Keratinocyte (primary cell): ENCODE measurements at regions not wholly inside any gene's neighbourhood (a gene's known extent, or its start where the extent isn't known, plus 50 kb on each side); places are given as distances from the start of the nearest gene placed in this dataset.

Source experiments
- DNase-seq: peaks from one replicate; pipeline ENCODE4 v3.0.0-alpha.2; 2011; ENCODE audit warnings: low read depth, missing footprints, low spot score
- FAIRE-seq: peaks from 2 replicates; lab custom pipeline; 2011; peaks lifted over from hg19 to GRCh38; lab: Jason Lieb, UNC
- H2AFZ ChIP-seq: 2 replicates; pipeline ENCODE4 v1.6.0; 2012; ENCODE audit warnings: low read length, control low read depth, inconsistent platforms; ENCODE audit not compliant: control insufficient read depth
- H3K27ac ChIP-seq: 2 replicates; pipeline ENCODE4 v1.5.1; 2011; ENCODE audit warnings: low read length; ENCODE audit not compliant: control insufficient read depth, insufficient read depth
- H3K27me3 ChIP-seq: 3 replicates; pipeline ENCODE4 v1.6.0; 2011; ENCODE audit warnings: low read length; ENCODE audit not compliant: control insufficient read depth, insufficient read depth; ENCODE audit errors: extremely low read depth
- H3K36me3 ChIP-seq, 2 experiments: 2 replicates in 1 of 2; 3 replicates in 1 of 2; pipeline ENCODE4 v1.5.1; 2011; ENCODE audit warnings: low read length in 2 of 2, mild to moderate bottlenecking in 1 of 2; ENCODE audit not compliant: control insufficient read depth in 2 of 2, insufficient read depth in 2 of 2; ENCODE audit errors: extremely low read depth in 1 of 2
- H3K4me1 ChIP-seq: 3 replicates; pipeline ENCODE4 v1.5.1; 2011; ENCODE audit warnings: low read length; ENCODE audit not compliant: control insufficient read depth, insufficient read depth; ENCODE audit errors: extremely low read depth
- H3K4me2 ChIP-seq: 3 replicates; pipeline ENCODE4 v1.6.0; 2011; ENCODE audit warnings: low read depth, low read length; ENCODE audit not compliant: control insufficient read depth, insufficient read depth; ENCODE audit errors: extremely low read depth
- H3K4me3 ChIP-seq, 3 experiments: fragments of 200-600 bp in 1 of 3; sonication (generic) in 1 of 3; 2 replicates in 2 of 3; 3 replicates in 1 of 3; pipeline ENCODE4 v1.5.1; 2011 to 2016; ENCODE audit warnings: low read length in 3 of 3, mild to moderate bottlenecking in 3 of 3, control low read depth in 2 of 3, inconsistent platforms in 1 of 3, low read depth in 1 of 3, mixed read lengths in 1 of 3, mixed run types in 1 of 3, moderate library complexity in 1 of 3; ENCODE audit not compliant: control insufficient read depth in 2 of 3, insufficient read depth in 2 of 3; ENCODE audit errors: extremely low read depth in 1 of 3
- H3K79me2 ChIP-seq: 2 replicates; pipeline ENCODE4 v1.6.0; 2012; ENCODE audit warnings: low read length; ENCODE audit not compliant: control insufficient read depth, insufficient read depth
- H3K9ac ChIP-seq: 3 replicates; pipeline ENCODE4 v1.6.0; 2011; ENCODE audit warnings: low read length; ENCODE audit not compliant: control insufficient read depth, insufficient read depth; ENCODE audit errors: extremely low read depth
- H3K9me1 ChIP-seq: 3 replicates; pipeline ENCODE4 v1.6.0; 2011; ENCODE audit warnings: low read length; ENCODE audit not compliant: control insufficient read depth, insufficient read depth; ENCODE audit errors: extremely low read depth
- H3K9me3 ChIP-seq: 2 replicates; pipeline ENCODE4 v1.5.1; 2012; ENCODE audit warnings: low read depth, low read length; ENCODE audit not compliant: control insufficient read depth
- H4K20me1 ChIP-seq: 3 replicates; pipeline ENCODE4 v1.6.0; 2011; ENCODE audit warnings: low read length; ENCODE audit not compliant: control insufficient read depth, insufficient read depth; ENCODE audit errors: extremely low read depth
- CTCF ChIP-seq, 3 experiments: IDR thresholded peaks in 1 of 3; conservative IDR thresholded peaks in 1 of 3; optimal IDR thresholded peaks in 1 of 3; 2 replicates in 2 of 3; 3 replicates in 1 of 3; pipeline versions ENCODE3 to v1.5.1; 2011; ENCODE audit warnings: low read length in 3 of 3, mild to moderate bottlenecking in 3 of 3, moderate library complexity in 2 of 3, control low read depth in 1 of 3, inconsistent platforms in 1 of 3; ENCODE audit not compliant: insufficient read depth in 2 of 3; ENCODE audit errors: extremely low read depth in 1 of 3
- EZH2 ChIP-seq: IDR thresholded peaks from one replicate; pipeline ENCODE4 v1.6.1; 2012; ENCODE audit warnings: inconsistent platforms, mild to moderate bottlenecking, low read length, moderate library complexity
- dilution Hi-C: fragments of 300-500 bp; cut with MboI; formaldehyde crosslinking; loops from one replicate; pipeline ENCODE4 v1.7.0; 2020; ENCODE audit warnings: low sequenced_read_pairs; ENCODE audit not compliant: extremely low pct_ligation_motif_present

- Histone ChIP-seq H3K36me3 (no peaks in the 10 kb centered on the region), H4K20me1 (no peaks in the 10 kb centered on the region), H3K4me2 (no peak overlapping the region), H3K4me1 (no peaks in the 10 kb centered on the region), H3K9ac (no peak overlapping the region), H3K27ac (no peak overlapping the region), H3K9me3 (no peaks in the 10 kb centered on the region), H3K79me2 (no peaks in the 10 kb centered on the region), H3K9me1 (no peaks in the 10 kb centered on the region), H3K27me3 (no peaks in the 10 kb centered on the region), H2AFZ (no peak overlapping the region), H3K4me3 (no peak overlapping the region)
- dilution Hi-C loops, result no loop called here
- DNase-seq, result no peak
- FAIRE-seq, result no peak
- TF ChIP-seq CTCF (optimal IDR thresholded peaks at IDR 0.05 in 1 of 3, IDR thresholded peaks at IDR 0.05 in 1 of 3, conservative IDR thresholded peaks at IDR 0.05 in 1 of 3; ENCODE audit: extremely low read depth in 1 of 3, insufficient read depth in 2 of 3, low read length in 3 of 3), result no peak
- TF ChIP-seq EZH2, result no peak
Measured at GRCh38 chr2:21567395-21567794, 443.6 kb downstream of the TDRD15 start.

DNA sequence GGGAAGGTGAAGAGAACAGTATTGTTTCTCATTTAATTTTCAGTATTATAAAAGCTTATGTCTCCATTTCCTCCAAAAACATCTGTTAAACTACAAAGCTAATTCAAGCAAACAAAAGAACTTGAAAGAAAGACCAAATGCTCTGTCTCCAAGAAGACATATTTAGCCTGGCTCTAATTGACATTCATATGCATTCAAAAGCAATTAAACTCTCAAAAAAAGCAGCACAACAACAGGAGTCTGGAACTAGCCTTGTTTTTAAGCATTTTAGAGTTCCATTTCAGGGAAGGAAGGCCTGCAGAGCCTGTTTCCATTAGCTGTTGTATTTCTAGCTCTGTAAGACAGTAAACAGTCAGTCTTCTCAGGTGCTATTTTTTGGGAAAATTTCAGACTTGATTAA, 447.9 kb downstream of the TDRD15 start:
- H3K27me3 ChIP-seq, result no peaks in the 10 kb centered on the region
- H3K4me1 ChIP-seq, result no peaks in the 10 kb centered on the region
- H3K27ac ChIP-seq, result no peak overlapping the region
- H3K9me1 ChIP-seq, result no peaks in the 10 kb centered on the region
- TF ChIP-seq EZH2 (no peak), CTCF (optimal IDR thresholded peaks at IDR 0.05 in 1 of 3, IDR thresholded peaks at IDR 0.05 in 1 of 3, conservative IDR thresholded peaks at IDR 0.05 in 1 of 3; ENCODE audit: extremely low read depth in 1 of 3, insufficient read depth in 2 of 3, low read length in 3 of 3) (no peak)
- H3K9ac ChIP-seq, result no peak overlapping the region
- H3K4me2 ChIP-seq, result no peak overlapping the region
- H2AFZ ChIP-seq, result no peak overlapping the region
- H3K79me2 ChIP-seq, result no peaks in the 10 kb centered on the region
- H3K4me3 ChIP-seq, result no peak overlapping the region
- no peaks in the 10 kb centered on the region for H3K9me3 ChIP-seq
- no peaks in the 10 kb centered on the region for H4K20me1 ChIP-seq
- dilution Hi-C loops, result no loop called here
- DNase-seq (no peak), FAIRE-seq (no peak)
- no peaks in the 10 kb centered on the region for H3K36me3 ChIP-seq
